Osteoblast (primary cell): ENCODE measurements at regions not wholly inside any gene's neighbourhood (a gene's known extent, or its start where the extent isn't known, plus 50 kb on each side); places are given as distances from the start of the nearest gene placed in this dataset.

ENCODE experiments used
- DNase-seq: peaks from one replicate; pipeline ENCODE4 v3.0.0; 2011; ENCODE audit warnings: low spot score, mixed read lengths; ENCODE audit not compliant: insufficient read length; ENCODE audit errors: missing footprints
- H2AFZ ChIP-seq: 2 replicates; pipeline ENCODE4 v1.6.0; 2011; ENCODE audit warnings: mild to moderate bottlenecking, low read length
- H3K27ac ChIP-seq: 2 replicates; pipeline ENCODE4 v1.5.1; 2011; ENCODE audit warnings: mild to moderate bottlenecking, low read depth, low read length, moderate library complexity
- H3K27me3 ChIP-seq: 2 replicates; pipeline ENCODE4 v1.6.0; 2012; ENCODE audit warnings: mild to moderate bottlenecking, control low read depth, inconsistent platforms, low read length, moderate library complexity; ENCODE audit not compliant: insufficient read depth
- H3K36me3 ChIP-seq: 2 replicates; pipeline ENCODE4 v1.5.1; 2011; ENCODE audit warnings: mild to moderate bottlenecking, low read length, control low read depth, moderate library complexity; ENCODE audit not compliant: insufficient read depth
- H3K4me1 ChIP-seq: 2 replicates; pipeline ENCODE4 v1.5.1; 2011; ENCODE audit warnings: mild to moderate bottlenecking, low read length, control low read depth, moderate library complexity; ENCODE audit not compliant: insufficient read depth
- H3K4me2 ChIP-seq: 2 replicates; pipeline ENCODE4 v1.6.0; 2011; ENCODE audit warnings: mild to moderate bottlenecking, low read length; ENCODE audit not compliant: insufficient read depth
- H3K4me3 ChIP-seq: fragments of 200-600 bp; sonication (generic); 3 replicates; pipeline ENCODE4 v1.5.1; 2012; ENCODE audit warnings: mild to moderate bottlenecking, low read length, inconsistent platforms; ENCODE audit not compliant: insufficient read depth
- H3K79me2 ChIP-seq: 2 replicates; pipeline ENCODE4 v1.6.0; 2012; ENCODE audit warnings: mild to moderate bottlenecking, low read length, control low read depth, inconsistent platforms; ENCODE audit not compliant: insufficient read depth
- H3K9me3 ChIP-seq: 2 replicates; pipeline ENCODE4 v1.5.1; 2011; ENCODE audit warnings: low read depth, low read length, control low read depth
- H4K20me1 ChIP-seq: 2 replicates; pipeline ENCODE4 v1.6.0; 2012; ENCODE audit warnings: mild to moderate bottlenecking, low read length, control low read depth; ENCODE audit not compliant: insufficient read depth
- CTCF ChIP-seq: IDR thresholded peaks from 2 replicates; pipeline ENCODE4 v1.5.1; 2011; ENCODE audit warnings: mild to moderate bottlenecking, low read depth, low read length, moderate library complexity; ENCODE audit errors: extremely low read depth

- no peaks in the 10 kb centered on the region for H3K27me3 ChIP-seq
- peak overlapping the region; percentile 32 for H2AFZ ChIP-seq
- no peaks in the 10 kb centered on the region for H4K20me1 ChIP-seq
- no peak overlapping the region for H3K27ac ChIP-seq
- DNase-seq = no peak
- H3K4me3 ChIP-seq = no peak overlapping the region
- no peak overlapping the region for H3K4me2 ChIP-seq
- H3K36me3 ChIP-seq = no peaks in the 10 kb centered on the region
- H3K4me1 ChIP-seq = peaks cover 14% of the 10 kb centered on the region
- H3K79me2 ChIP-seq = no peaks in the 10 kb centered on the region
- TF ChIP-seq CTCF = no peak
- peaks cover 14% of the 10 kb centered on the region for H3K9me3 ChIP-seq
Measured at GRCh38 chr2:237150186-237150585, 64.5 kb downstream of the COPS8 start.

GRCh38 chr2:237150831-237151375 is 65.2 kb downstream of the COPS8 start:
- Histone ChIP-seq H4K20me1 (no peaks in the 10 kb centered on the region), H3K4me3 (no peak overlapping the region), H3K4me2 (no peak overlapping the region), H2AFZ (no peak overlapping the region), H3K27me3 (no peaks in the 10 kb centered on the region), H3K36me3 (no peaks in the 10 kb centered on the region), H3K4me1 (peaks cover 21% of the 10 kb centered on the region), H3K9me3 (peaks cover 14% of the 10 kb centered on the region), H3K27ac (no peak overlapping the region), H3K79me2 (no peaks in the 10 kb centered on the region)
- no peak for TF ChIP-seq CTCF
- no peak for DNase-seq

- no peaks in the 10 kb centered on the region for H3K27me3 ChIP-seq
- DNase-seq = no peak
- H3K4me3 ChIP-seq = no peak overlapping the region
- H3K9me3 ChIP-seq = peaks cover 9% of the 10 kb centered on the region
- no peak for TF ChIP-seq CTCF
- H3K4me1 ChIP-seq = peaks cover 36% of the 10 kb centered on the region
- H3K27ac ChIP-seq = no peak overlapping the region
- H3K36me3 ChIP-seq = no peaks in the 10 kb centered on the region
- no peak overlapping the region for H3K4me2 ChIP-seq
- H2AFZ ChIP-seq = no peak overlapping the region
- no peaks in the 10 kb centered on the region for H3K79me2 ChIP-seq
- no peaks in the 10 kb centered on the region for H4K20me1 ChIP-seq
Measured at GRCh38 chr2:237152361-237152760, 66.7 kb downstream of the COPS8 start.

GRCh38 chr2:237153181-237153580 is 67.5 kb downstream of the COPS8 start:
- H3K36me3 ChIP-seq = no peaks in the 10 kb centered on the region
- H3K9me3 ChIP-seq = peaks cover 4% of the 10 kb centered on the region
- H3K4me1 ChIP-seq = peaks cover 43% of the 10 kb centered on the region
- no peak overlapping the region for H3K27ac ChIP-seq
- TF ChIP-seq CTCF = no peak
- H2AFZ ChIP-seq = no peak overlapping the region
- no peaks in the 10 kb centered on the region for H4K20me1 ChIP-seq
- H3K4me2 ChIP-seq = no peak overlapping the region
- H3K27me3 ChIP-seq = no peaks in the 10 kb centered on the region
- no peaks in the 10 kb centered on the region for H3K79me2 ChIP-seq
- no peak overlapping the region for H3K4me3 ChIP-seq
- no peak for DNase-seq
